Activated CD8-positive, alpha-beta memory T cell treated with anti-CD3 and anti-CD28 coated beads, Interleukin-2, amount 10 ng/mL, durations not matched to agents 7 days and 5 days (primary cell): ENCODE measurements at regions not wholly inside any gene's neighbourhood (a gene's known extent, or its start where the extent isn't known, plus 50 kb on each side); places are given as distances from the start of the nearest gene placed in this dataset.

Source experiments
- ATAC-seq: fragments of 150-1000 bp; cut with Tn5 transposase; one replicate; pipeline ENCODE4 v1.10.0; 2021; ENCODE audit warnings: moderate library complexity
- CTCF ChIA-PET: fragments of 350-600 bp; sonication (Branson Sonifier 250); formaldehyde crosslinking; loops from one replicate; lab custom pipeline; 2021; ENCODE audit warnings: antibody characterized with exemption; lab: Charles Lee
- DNase-seq: peaks from one replicate; pipeline ENCODE4 v3.0.0-alpha.2; 2020
- H3K27ac Mint-ChIP-seq: one replicate; pipeline ENCODE4 v1.8.0; 2021; ENCODE audit warnings: mild to moderate bottlenecking, mixed read lengths
- H3K27me3 Mint-ChIP-seq: one replicate; pipeline ENCODE4 v1.8.0; 2021; ENCODE audit warnings: mixed read lengths
- H3K36me3 Mint-ChIP-seq: one replicate; pipeline ENCODE4 v1.8.0; 2021; ENCODE audit warnings: mild to moderate bottlenecking, mixed read lengths
- H3K4me1 Mint-ChIP-seq: one replicate; pipeline ENCODE4 v1.8.0; 2021; ENCODE audit warnings: mixed read lengths
- H3K4me3 Mint-ChIP-seq: one replicate; pipeline ENCODE4 v1.8.0; 2021; ENCODE audit warnings: mild to moderate bottlenecking, moderate library complexity, mixed read lengths
- H3K9me3 Mint-ChIP-seq: one replicate; pipeline ENCODE4 v1.8.0; 2022; ENCODE audit warnings: low read depth, mixed read lengths

DNA sequence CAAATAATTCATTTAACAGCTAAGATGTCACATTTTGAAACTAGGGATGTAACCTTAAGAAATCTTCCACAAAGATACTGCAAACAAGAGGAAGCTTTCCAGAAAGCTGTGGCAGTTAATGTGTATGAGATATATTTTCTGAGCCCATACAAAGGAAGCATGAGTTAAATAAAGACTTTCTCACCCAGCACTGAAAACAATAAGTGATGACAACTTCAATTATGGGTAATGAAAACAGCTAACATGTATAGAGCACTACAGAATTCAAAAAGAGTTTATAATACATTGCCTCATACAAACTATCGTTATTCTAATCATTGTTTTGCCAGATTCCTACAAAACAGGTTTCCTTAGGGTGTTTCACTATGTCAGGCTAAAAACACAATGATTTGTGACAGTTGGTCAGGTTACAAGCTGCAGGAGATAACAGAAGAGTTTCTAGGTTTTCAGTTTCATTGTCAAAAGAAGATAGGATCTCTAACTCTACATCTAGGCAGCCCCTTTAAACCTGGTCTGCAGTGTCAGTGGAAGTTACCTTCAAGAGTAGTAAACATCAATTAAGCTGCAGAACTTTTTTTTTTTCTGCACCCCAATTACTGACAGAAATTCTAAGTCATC lies 618.1 kb upstream of the ADGRL3 start:
- Mint-ChIP-seq H3K36me3 (no peaks in the 10 kb centered on the region), H3K27me3 (no peaks in the 10 kb centered on the region), H3K4me3 (no peak overlapping the region), H3K9me3 (peaks cover 8% of the 10 kb centered on the region), H3K27ac (no peak overlapping the region), H3K4me1 (no peaks in the 10 kb centered on the region)
- CTCF ChIA-PET, result no interaction called here
- no peak for ATAC-seq
- no peak for DNase-seq

DNA sequence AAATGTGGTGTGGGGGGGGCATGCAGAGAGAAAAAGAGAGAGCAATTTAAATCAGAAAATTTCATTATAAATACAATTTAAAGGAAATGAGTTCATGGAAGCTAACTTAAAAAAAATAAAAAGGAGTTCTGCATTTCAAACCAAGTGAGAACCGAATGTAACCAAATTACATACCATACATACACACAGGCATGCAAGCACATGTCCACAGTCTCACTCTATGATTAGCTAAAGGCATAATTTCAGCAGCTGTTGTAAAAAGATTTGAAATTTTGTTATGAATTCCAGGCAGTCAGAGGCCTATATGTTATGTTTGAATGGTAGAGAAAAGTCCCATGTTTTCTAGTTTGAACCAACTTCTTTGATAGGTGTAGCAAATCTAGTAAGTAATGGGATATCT lies 611.6 kb upstream of the ADGRL3 start:
- no peak overlapping the region for H3K27ac Mint-ChIP-seq
- ATAC-seq, result no peak
- H3K27me3 Mint-ChIP-seq, result no peaks in the 10 kb centered on the region
- CTCF ChIA-PET, result no interaction called here
- no peak for DNase-seq
- H3K4me3 Mint-ChIP-seq, result no peak overlapping the region
- H3K4me1 Mint-ChIP-seq, result no peaks in the 10 kb centered on the region
- H3K36me3 Mint-ChIP-seq, result no peaks in the 10 kb centered on the region
- H3K9me3 Mint-ChIP-seq, result peaks cover 3% of the 10 kb centered on the region

DNA sequence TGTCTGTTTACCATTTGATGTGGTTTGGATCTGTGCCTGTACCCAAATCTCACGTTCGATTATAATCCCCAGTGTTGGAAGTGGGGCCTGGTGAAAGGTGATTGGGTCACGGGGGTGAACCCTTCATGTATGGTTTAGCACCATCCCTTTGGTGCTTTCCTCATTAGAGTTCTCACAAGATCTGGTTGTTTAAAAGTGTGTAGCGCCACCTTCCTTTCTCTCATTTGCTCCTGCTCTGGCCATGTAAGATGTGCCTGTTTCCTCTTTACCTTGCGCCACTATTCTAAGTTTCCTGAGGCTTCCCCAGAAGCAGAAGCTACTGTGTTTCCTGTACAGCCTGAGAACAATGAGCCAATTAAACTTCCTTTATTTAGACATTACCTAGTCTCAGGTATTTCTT lies 610.7 kb upstream of the ADGRL3 start:
- Mint-ChIP-seq H3K4me1 (no peaks in the 10 kb centered on the region), H3K9me3 (peaks cover under 1% of the 10 kb centered on the region), H3K4me3 (no peak overlapping the region), H3K27ac (no peak overlapping the region), H3K27me3 (no peaks in the 10 kb centered on the region), H3K36me3 (no peaks in the 10 kb centered on the region)
- no peak for ATAC-seq
- CTCF ChIA-PET, result no interaction called here
- no peak for DNase-seq

DNA sequence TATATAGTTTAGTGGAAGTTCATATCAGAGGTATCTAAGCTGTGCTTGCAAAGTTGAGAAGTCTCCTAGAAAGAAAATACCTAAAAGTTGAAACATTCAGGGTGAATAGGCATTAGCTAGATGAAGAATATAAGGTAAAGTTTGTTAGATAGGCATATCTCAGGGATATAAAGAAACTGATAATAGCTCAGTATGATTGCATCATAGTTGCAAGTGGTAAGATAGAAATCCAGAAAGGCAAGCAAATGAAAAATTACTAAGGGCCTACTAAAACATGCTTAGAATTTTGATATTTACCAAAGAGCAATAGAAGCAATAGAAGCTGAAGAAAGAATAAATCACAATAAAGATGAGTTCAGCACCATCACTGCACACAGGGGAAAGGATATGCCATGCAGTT lies 610.0 kb upstream of the ADGRL3 start:
- ATAC-seq, result no peak
- Mint-ChIP-seq H3K27ac (no peak overlapping the region), H3K36me3 (no peaks in the 10 kb centered on the region), H3K4me1 (no peaks in the 10 kb centered on the region), H3K27me3 (no peaks in the 10 kb centered on the region), H3K9me3 (peaks cover 2% of the 10 kb centered on the region), H3K4me3 (no peak overlapping the region)
- CTCF ChIA-PET, result no interaction called here
- DNase-seq, result no peak

DNA sequence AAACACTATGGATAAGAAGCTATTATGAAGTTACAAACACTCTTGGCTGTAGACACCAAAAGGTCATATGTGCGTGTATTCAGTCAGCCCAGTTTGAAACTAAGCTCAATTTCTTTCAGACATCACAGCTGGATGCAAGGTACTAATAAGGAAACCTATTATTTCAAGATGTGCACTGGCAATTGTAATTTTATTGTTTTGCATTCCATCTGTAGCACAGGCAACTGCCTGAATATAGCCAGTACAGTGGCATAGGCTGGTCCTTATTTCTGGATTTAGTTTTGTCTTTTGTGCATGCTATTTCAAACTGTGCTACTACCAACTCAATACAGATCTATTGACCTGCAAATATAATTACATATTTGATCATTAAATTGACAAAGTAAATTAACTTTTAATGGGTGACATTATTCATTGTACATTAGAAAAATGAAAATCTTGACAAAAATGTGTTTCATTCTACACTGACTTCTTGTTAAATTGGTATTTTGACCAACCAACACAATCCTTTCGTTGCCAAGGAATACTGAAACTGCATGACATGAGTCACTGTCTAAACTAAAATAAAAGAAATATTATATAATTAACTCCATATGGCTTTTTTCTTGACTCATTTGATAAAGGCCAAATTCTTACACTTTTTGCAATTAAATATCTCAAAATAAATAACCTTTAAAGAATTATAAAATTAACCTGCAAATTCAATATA lies 594.3 kb upstream of the ADGRL3 start:
- CTCF ChIA-PET, result no interaction called here
- Mint-ChIP-seq H3K4me3 (no peak overlapping the region), H3K27ac (no peak overlapping the region), H3K36me3 (no peaks in the 10 kb centered on the region), H3K4me1 (no peaks in the 10 kb centered on the region), H3K9me3 (peaks cover 15% of the 10 kb centered on the region), H3K27me3 (no peaks in the 10 kb centered on the region)
- DNase-seq (no peak), ATAC-seq (no peak)

DNA sequence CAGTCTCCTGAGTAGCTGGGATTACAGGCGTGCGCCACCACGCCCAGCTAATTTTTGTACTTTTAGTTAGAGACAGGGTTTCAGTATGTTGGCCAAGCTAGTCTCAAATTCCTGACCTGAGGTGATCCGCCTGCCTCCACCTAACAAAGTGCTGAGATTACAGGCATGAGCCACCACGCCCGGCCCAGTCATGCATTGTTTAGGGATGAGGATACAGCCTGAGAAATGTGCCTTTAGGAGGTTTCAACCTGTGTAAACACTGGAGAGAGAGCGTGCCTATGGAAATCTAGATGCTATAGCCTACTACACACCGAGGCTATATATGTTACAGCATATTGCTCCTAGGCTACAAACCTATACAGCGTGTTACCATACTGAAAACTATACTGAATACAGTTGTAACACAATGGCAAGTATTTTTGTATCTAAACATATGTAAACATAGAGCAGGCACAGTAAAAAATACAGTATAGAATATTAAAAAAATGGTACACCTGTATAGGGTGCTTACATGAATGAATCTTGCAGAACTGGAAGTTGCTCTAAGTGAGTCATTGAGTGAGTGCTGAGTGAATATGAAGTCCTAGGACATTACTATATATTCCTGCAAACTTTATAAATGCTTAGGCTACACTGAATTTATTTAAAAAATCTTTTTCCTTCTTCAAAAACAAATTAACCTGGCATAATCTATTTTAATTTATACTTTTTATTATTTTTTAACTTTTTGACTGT lies 588.2 kb upstream of the ADGRL3 start:
- Mint-ChIP-seq H3K36me3 (no peaks in the 10 kb centered on the region), H3K27ac (no peak overlapping the region), H3K9me3 (peaks cover 4% of the 10 kb centered on the region), H3K4me1 (no peaks in the 10 kb centered on the region), H3K4me3 (no peak overlapping the region), H3K27me3 (no peaks in the 10 kb centered on the region)
- DNase-seq, result no peak
- no peak for ATAC-seq
- CTCF ChIA-PET, result no interaction called here

DNA sequence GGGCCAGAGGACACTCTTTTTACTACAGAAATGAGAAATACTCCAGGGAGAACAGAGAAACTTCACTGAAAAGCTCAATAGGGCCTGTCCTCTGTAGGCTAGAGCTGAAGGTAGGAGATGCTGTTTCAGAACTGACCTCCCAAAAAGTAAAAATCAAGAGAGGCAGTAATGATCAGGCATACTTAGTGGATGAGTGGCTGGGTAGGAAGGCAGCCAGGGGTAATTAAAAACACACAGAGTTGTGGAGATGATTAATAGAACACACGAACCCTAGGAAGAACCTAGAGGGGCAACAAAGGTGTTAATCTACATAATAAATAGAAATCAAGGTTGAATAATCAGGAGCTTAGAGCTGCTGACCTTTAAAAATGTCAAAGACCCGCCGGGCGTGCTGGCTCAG lies 582.4 kb upstream of the ADGRL3 start:
- Mint-ChIP-seq H3K27me3 (no peaks in the 10 kb centered on the region), H3K9me3 (peaks cover 11% of the 10 kb centered on the region)

DNA sequence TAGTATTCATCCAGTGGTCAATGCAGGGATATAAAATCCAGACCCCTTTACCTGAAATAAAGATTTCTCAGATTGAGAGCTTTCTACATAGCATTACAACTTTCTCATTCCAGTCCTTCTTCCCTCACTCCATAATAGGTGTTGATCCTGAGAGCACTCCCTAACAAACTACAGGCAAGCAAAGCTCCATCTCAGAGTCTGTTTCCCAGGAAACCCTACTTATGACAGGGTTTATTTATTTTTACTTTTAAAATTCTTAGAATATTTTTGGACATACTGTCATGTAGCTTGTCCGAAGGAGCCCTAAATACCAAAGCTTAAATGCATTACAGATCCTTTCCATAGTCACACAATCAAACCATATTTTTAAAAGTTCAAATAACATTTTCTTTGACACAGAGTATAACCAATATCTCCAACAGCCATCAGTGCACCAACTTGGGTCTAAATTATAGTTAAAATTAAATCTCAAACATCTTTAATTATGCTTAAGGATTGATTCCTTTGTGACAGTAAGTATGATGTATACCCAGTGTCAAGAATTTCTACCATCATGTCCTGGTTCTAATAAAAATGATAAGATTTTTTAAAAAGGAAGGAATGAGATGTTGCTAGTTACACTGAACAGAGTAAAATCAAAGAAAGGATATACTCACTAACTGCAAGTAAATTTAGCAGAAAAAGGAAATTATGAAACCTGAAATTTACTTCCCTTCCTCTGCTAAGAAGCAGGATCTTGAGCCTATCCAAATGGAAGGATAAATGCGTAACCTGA lies 580.4 kb upstream of the ADGRL3 start:
- peaks cover 11% of the 10 kb centered on the region for H3K9me3 Mint-ChIP-seq
- ATAC-seq (no peak), DNase-seq (no peak)
- H3K4me1 Mint-ChIP-seq, result no peaks in the 10 kb centered on the region
- CTCF ChIA-PET, result no interaction called here
- no peak overlapping the region for H3K4me3 Mint-ChIP-seq
- no peaks in the 10 kb centered on the region for H3K36me3 Mint-ChIP-seq
- no peaks in the 10 kb centered on the region for H3K27me3 Mint-ChIP-seq
- H3K27ac Mint-ChIP-seq, result no peak overlapping the region

More for the DNA sequence above, 582.4 kb upstream of the ADGRL3 start:
- CTCF ChIA-PET, result no interaction called here
- Mint-ChIP-seq H3K36me3 (no peaks in the 10 kb centered on the region), H3K4me3 (no peak overlapping the region), H3K27ac (no peak overlapping the region), H3K4me1 (no peaks in the 10 kb centered on the region)
- DNase-seq (no peak), ATAC-seq (no peak)

DNA sequence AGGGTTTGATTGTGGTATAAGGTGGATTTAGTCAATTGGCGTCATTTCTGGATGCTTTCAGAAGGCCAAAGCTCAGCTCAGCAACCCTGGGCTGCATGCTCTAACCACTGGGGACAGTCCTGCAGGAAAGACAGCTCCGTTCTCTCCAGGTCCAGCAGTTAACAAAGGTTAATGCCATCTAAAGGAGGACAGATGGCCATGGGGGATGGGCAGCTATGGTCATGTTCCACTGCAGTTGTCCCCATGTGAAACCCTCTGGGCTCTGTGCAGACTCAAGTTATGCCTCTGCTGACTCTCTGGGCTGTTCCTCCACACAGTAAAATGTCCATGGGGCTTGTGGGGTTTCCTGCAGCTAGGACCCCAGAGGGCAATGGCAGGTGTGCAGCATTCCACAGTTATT lies 562.1 kb upstream of the ADGRL3 start:
- no peaks in the 10 kb centered on the region for H3K27me3 Mint-ChIP-seq
- no peaks in the 10 kb centered on the region for H3K4me1 Mint-ChIP-seq
- H3K9me3 Mint-ChIP-seq, result peaks cover 8% of the 10 kb centered on the region
- CTCF ChIA-PET, result no interaction called here
- H3K36me3 Mint-ChIP-seq, result no peaks in the 10 kb centered on the region
- no peak for ATAC-seq
- H3K27ac Mint-ChIP-seq, result no peak overlapping the region
- H3K4me3 Mint-ChIP-seq, result no peak overlapping the region
- no peak for DNase-seq

DNA sequence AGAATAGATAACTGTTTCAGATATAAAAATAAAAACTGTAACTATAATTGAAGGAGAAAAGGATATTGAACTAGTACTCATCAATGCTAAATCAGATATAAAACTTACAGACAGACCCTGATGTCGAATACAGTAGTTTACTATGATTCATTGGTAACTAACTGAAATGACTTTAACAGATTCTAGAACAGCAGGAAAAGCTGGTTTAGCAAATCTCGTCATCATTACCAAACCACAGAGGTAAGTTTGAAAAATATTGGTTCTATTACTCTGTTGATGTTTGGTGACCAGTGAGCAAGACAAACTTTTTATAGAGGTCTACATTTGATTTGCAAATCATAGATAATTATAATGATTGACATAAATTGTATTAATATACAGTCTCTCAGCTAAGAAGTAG lies 551.4 kb upstream of the ADGRL3 start:
- ATAC-seq (no peak), DNase-seq (no peak)
- Mint-ChIP-seq H3K9me3 (peaks cover 2% of the 10 kb centered on the region), H3K27me3 (no peaks in the 10 kb centered on the region), H3K27ac (no peak overlapping the region), H3K4me3 (no peak overlapping the region), H3K4me1 (no peaks in the 10 kb centered on the region), H3K36me3 (no peaks in the 10 kb centered on the region)
- CTCF ChIA-PET, result no interaction called here

DNA sequence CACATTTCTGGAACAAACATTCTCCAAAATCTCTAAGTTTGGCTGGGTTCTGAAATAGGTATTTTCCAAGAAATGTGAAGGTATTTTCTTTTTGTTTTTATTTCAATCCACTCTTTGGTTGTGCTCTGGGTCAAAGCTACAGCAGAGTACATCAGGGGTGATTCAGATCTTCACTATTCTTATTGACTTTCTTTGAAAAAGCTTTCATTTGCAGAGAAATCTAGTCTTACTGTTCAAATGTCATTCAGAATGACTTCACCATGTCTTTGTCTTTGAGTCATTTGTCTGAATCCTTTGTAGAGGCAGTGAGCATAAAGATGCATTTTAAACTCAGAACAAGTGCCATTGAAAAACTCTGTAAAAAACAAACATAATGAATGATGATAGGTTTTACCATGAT lies 547.2 kb upstream of the ADGRL3 start:
- CTCF ChIA-PET, result no interaction called here
- no peak overlapping the region for H3K27ac Mint-ChIP-seq
- H3K4me3 Mint-ChIP-seq, result no peak overlapping the region
- H3K4me1 Mint-ChIP-seq, result no peaks in the 10 kb centered on the region
- ATAC-seq (no peak), DNase-seq (no peak)
- H3K9me3 Mint-ChIP-seq, result peaks cover 4% of the 10 kb centered on the region
- no peaks in the 10 kb centered on the region for H3K27me3 Mint-ChIP-seq
- H3K36me3 Mint-ChIP-seq, result no peaks in the 10 kb centered on the region

DNA sequence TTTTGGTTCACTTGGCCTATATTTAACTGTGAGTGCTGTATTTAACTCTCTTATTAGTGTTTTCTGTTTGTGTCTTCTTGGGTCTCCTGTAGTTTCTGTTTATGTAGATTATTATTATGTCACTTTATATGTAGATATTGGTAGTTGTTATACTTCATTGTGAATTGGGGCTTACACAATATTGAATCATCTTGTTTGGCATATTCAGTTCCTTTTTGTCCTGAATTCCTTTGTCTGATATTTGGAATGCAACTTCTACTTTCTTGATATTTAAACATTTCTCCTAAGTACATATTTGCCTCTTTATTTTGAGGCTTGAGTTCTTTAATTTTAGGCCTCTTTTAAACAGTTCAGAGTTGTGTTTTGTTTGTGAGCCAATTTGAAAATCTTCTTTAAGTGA lies 544.8 kb upstream of the ADGRL3 start:
- Mint-ChIP-seq H3K36me3 (no peaks in the 10 kb centered on the region), H3K4me1 (no peaks in the 10 kb centered on the region), H3K27ac (no peak overlapping the region), H3K9me3 (peaks cover 6% of the 10 kb centered on the region), H3K4me3 (no peak overlapping the region), H3K27me3 (no peaks in the 10 kb centered on the region)
- CTCF ChIA-PET, result no interaction called here
- DNase-seq, result no peak
- ATAC-seq, result no peak

DNA sequence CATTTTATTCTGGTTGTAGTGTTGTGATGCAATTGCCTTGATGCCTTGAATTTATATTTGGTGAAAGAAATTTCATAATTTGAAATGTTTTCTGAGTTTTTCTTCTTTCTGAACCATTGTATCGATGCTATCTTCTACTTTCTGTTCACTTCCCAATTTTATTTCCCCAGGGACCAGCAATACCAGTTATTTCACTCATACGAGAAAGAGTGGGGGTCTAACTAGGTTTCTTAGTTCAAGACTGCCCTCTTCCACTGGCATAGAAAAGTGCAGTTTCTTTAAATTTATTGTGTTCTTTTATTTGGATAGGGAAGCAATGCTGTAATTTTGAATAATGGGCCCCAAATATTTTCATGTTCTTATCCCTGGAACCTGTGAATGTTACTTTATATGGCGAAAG lies 544.0 kb upstream of the ADGRL3 start:
- Mint-ChIP-seq H3K9me3 (peaks cover 6% of the 10 kb centered on the region), H3K4me3 (no peak overlapping the region)
- DNase-seq, result no peak

More for the DNA sequence above, 544.0 kb upstream of the ADGRL3 start:
- CTCF ChIA-PET, result no interaction called here
- no peaks in the 10 kb centered on the region for H3K4me1 Mint-ChIP-seq
- no peaks in the 10 kb centered on the region for H3K36me3 Mint-ChIP-seq
- no peak overlapping the region for H3K27ac Mint-ChIP-seq
- no peaks in the 10 kb centered on the region for H3K27me3 Mint-ChIP-seq
- no peak for ATAC-seq
